ENCODE measurements at regions not wholly inside any gene's neighbourhood (a gene's known extent, or its start where the extent isn't known, plus 50 kb on each side); places are given as distances from the start of the nearest gene placed in this dataset.
"Not testable (repeated sequence)": the region's sequence is repeated elsewhere in the genome, so short reads cannot be mapped to it uniquely, and the experiment has no call there.

- DNase-seq (ENCODE audit: low spot score): no peak
- intact Hi-C loops (cut with DNase I): no loop called here
- ATAC-seq: no peak
Measured at GRCh38 chr4:179145746-179146525, 1703.7 kb upstream of the AGA start.

DNA sequence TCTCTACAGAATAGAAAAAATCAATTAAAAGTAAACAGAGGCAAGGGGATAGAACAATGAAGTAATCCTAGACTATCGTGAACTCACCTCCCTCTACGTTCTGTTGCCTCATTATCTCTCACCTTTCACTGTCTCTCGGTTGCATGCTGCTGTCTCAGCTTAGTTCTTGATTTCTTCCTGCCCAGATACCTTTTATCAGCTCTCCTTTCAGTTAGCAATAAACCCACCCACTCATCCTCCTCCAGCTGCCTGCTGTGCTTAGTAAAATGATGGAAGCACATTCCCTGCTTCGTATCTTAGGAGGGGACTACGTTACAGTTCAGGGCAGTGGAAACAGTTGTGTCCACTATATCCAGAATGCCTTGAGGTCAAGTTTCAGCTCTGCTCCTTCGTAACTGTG, 1709.5 kb upstream of the AGA start:
- intact Hi-C loops (cut with DNase I): no loop called here
- ATAC-seq (no peak), DNase-seq (ENCODE audit: low spot score) (no peak)

- no peak for ATAC-seq
- no peak for DNase-seq (ENCODE audit: low spot score)
- intact Hi-C loops (cut with DNase I): no loop called here
Measured at GRCh38 chr4:179163147-179163546, 1720.9 kb upstream of the AGA start.

- DNase-seq (ENCODE audit: low spot score) (no peak), ATAC-seq (no peak)
- intact Hi-C loops (cut with DNase I): no loop called here
Measured at GRCh38 chr4:179164267-179164999, 1722.2 kb upstream of the AGA start.

- no peak for ATAC-seq
- intact Hi-C loops (cut with DNase I): no loop called here
- DNase-seq (ENCODE audit: low spot score): no peak
Measured at GRCh38 chr4:179165000-179165738, 1722.9 kb upstream of the AGA start.

DNA sequence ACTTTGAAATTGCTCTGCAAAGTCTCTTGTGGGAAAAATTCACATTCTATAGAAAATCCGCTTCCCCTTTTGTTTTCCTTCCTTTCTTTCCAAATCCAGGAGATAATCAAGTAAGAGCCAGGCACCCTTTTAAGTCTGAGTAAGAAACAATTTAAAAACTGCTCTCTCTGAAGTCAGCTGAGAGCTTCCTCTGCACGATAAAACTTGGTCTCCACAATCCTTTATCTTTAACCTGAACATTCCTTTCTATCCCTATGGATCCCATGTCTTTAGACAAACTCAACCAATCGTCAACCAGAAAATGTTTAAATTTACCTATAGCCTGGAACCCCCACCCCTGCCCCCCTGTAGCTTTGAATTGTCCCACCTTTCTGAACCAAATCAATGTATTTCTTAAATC, 1723.6 kb upstream of the AGA start:
- ATAC-seq (no peak), DNase-seq (ENCODE audit: low spot score) (no peak)
- intact Hi-C loops (cut with DNase I): no loop called here

GRCh38 chr4:179170308-179170707, 1728.1 kb upstream of the AGA start:
- DNase-seq (ENCODE audit: low spot score); ATAC-seq; intact Hi-C loops (cut with DNase I): not testable (repeated sequence)

GRCh38 chr4:179182741-179183140, 1740.5 kb upstream of the AGA start:
- intact Hi-C loops (cut with DNase I): no loop called here
- no peak for DNase-seq (ENCODE audit: low spot score)
- ATAC-seq: no peak

DNA sequence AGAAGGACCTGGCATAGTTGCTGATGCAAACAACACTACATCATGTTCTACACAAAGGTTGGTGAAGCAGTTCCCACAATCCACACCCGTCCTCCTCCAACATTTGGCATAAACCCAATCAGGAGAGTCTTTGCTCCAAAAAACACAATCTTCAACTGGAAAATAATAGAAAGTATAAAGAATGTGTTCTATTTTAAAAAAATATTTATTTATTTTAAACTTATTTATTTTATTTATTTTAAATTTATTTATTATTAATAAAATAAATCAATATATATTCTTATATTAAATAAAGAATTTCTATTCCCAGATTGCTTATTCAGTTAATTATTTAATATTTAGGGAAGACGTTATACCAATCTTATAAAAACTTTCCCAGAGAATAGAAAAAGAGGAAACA, 1753.7 kb upstream of the AGA start:
- no peak for DNase-seq (ENCODE audit: low spot score)
- no peak for ATAC-seq
- intact Hi-C loops (cut with DNase I): no loop called here

DNA sequence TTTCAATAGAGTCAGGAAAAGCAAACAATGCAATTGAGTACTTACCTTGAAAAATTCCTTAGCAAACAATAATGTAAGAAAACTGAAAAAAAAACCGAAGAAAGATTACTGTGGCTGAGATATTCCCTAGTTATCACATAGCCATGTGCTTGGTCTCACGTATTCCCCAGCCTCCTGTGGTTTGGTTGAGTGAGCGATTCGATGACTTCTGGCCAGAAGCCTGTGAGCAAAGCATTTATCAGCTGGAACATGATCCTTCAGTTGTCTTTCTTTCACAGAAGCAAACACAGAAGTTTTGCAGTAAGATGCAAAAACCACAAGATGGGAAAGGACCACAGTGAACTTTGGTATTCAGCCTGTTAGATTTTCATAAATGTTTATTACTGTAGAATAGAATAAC, 1754.3 kb upstream of the AGA start:
- intact Hi-C loops (cut with DNase I): no loop called here
- ATAC-seq (no peak), DNase-seq (ENCODE audit: low spot score) (no peak)

DNA sequence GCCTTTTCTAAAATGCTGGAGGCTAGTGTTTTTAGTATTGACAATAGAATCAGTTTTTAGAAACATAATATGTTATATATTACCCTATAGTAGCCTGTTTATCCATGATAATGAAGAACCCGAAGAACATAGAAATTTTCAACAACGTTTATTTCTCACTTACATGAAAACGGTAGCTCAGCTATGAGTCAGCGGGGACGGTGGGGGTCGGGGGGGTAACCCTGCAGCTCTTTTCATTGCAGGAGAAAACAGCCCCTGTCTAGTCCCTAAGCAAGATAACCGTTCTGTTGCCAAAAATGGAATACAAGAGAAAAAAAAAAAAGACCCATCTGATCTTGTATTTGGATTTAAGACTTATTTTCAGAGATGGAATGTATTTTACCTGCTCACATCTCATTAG, 1758.4 kb upstream of the AGA start:
- ATAC-seq (no peak), DNase-seq (ENCODE audit: low spot score) (no peak)
- intact Hi-C loops (cut with DNase I): no loop called here

DNA sequence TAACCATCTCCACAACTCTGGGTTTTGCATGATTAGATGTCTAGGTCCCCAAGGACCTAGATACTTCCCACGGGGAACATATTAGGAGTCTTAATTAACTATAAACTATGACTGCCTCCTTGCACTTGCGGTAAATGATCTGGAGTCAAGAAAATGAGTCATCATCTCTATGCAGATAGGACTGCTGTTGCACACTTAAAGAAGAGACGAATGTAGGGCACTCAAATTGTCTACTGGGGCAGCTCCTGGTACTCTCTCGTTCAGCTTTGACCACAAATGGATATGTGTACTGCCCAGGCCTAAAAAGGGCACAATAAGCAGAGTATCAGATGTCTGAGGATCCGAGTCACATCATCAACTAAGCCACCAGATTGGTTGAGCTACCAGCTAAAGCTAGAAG, 1783.4 kb upstream of the AGA start:
- intact Hi-C loops (cut with DNase I): no loop called here
- no peak for DNase-seq (ENCODE audit: low spot score)
- ATAC-seq: no peak

DNA sequence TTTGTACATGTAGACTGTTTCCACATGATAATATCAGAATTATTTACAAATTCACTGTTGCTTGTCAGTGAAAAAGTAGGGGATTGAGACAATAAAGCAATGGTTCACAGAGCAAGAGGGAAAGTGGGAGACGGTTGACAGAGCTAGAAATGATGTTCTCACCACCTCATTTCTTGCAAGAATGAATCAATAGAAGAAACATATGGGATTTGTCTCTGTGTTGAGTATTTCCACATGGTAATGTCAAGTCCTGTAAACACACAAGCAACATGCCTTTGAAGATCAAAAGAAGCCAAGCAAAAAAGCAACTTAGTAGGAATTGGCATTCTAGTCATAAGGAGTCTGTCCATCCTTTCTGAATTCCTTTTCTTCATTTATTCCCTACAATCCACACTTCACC, 1806.6 kb upstream of the AGA start:
- intact Hi-C loops (cut with DNase I): no loop called here
- ATAC-seq (no peak), DNase-seq (ENCODE audit: low spot score) (no peak)

DNA sequence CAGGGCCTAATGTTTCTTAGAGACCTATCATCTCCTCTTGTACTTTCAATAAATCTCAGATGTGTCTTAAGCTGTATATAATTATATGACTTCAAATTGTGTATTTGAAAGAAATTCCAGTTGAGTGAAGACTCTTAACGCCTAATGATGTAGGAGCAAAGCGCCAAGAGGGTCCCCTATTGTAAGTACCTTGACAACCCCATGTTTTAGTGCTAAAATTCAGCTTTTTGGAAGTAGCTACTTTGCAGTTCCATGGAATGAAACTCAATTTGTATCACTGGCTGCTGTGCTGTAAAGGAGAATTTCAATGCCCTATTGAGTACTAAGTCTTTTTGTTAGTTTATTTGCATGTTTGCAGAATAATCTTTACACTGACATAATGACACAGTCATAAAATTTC, 1826.6 kb upstream of the AGA start:
- intact Hi-C loops (cut with DNase I): no loop called here
- ATAC-seq (no peak), DNase-seq (ENCODE audit: low spot score) (no peak)

- intact Hi-C loops (cut with DNase I): no loop called here
- DNase-seq (ENCODE audit: low spot score): no peak
- no peak for ATAC-seq
Measured at GRCh38 chr4:179272282-179272681, 1830.0 kb upstream of the AGA start.

GRCh38 chr4:179278647-179279046, 1836.4 kb upstream of the AGA start:
- intact Hi-C loops (cut with DNase I): no loop called here
- no peak for DNase-seq (ENCODE audit: low spot score)
- ATAC-seq: no peak

DNA sequence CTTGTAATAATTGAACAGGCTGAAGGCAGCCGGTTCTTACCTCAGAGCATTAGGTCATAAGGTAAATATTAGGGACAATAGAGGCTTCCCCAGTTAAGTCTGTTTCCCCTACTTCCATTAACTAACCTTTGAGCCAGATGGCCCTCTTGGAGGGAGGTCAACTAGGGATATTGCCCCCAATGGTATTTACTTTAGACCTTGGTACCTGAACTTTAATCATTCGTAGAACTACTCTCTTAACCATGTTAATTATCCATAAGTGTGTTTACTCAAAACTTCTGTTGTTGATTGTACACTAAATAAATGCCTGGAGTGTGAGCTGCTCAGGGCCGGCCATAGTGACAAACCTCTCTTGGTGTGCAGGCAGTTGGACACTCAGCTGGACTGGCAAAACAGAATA, 1843.5 kb upstream of the AGA start:
- DNase-seq (ENCODE audit: low spot score) (no peak), ATAC-seq (no peak)
- intact Hi-C loops (cut with DNase I): loop anchor here (2.0 kb wide), 1 partner anchor 67 kb away; no protein-coding TSS in a partner anchor

DNA sequence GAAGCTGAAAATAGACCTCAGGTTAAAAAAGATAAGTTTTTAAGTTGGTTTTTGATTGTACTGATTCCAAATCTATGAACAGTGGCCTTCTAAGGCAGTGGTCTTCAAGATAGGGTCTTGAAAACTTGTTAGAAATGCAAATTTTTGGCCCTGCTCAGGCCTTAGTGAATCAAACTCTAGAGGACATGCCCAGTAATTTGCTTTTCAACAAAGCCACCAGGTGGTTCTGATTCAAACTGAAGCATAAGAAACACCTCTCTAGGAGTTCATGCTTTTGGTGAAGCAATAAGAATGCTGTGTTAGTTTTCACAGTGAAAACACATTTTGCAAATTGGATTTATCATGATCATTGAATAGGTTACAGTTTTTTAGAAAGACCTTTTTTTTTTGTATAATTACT, 1849.4 kb upstream of the AGA start:
- no peak for DNase-seq (ENCODE audit: low spot score)

DNA sequence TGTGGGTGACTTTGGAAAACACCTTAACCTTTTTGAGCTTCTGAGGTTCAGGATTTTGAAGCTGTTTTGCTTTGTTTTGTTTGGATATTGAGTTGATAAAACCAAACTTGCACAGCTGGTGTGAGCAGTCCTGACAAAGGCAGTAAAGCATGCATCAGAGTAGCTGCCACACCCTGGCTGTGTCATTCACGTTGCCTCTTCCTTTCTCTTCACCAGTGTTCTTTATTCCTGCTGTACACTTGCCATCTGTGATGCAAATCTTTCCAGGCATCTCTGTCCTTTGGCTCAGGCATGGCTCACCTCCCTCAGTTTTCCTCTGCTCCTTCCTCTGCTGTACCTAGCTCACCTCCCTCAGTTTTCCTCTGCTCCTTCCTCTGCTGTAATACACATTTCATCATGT, 1850.2 kb upstream of the AGA start:
- intact Hi-C loops (cut with DNase I): no loop called here
- ATAC-seq (no peak), DNase-seq (ENCODE audit: low spot score) (no peak)

More for the DNA sequence above, 1849.4 kb upstream of the AGA start:
- no peak for ATAC-seq
- intact Hi-C loops (cut with DNase I): no loop called here
